Immature natural killer cell (primary cell): ENCODE measurements at regions not wholly inside any gene's neighbourhood (a gene's known extent, or its start where the extent isn't known, plus 50 kb on each side); places are given as distances from the start of the nearest gene placed in this dataset.

ENCODE experiments used
- DNase-seq, 3 donors: peaks; one replicate each; pipeline ENCODE4 v3.0.0; 2022; ENCODE audit warnings: mixed read lengths in 1 of 3
- H3K27ac Mint-ChIP-seq, 6 donors: one replicate each; pipeline ENCODE4 v1.8.0; 2020; ENCODE audit warnings: mixed read lengths in 6 of 6, mild to moderate bottlenecking in 5 of 6, inconsistent platforms in 4 of 6, moderate library complexity in 3 of 6
- H3K27me3 Mint-ChIP-seq, 3 donors: one replicate each; pipeline ENCODE4 v1.8.0; 2020 to 2021; ENCODE audit warnings: low read depth in 3 of 3, mild to moderate bottlenecking in 3 of 3, mixed read lengths in 3 of 3, moderate library complexity in 3 of 3, inconsistent platforms in 1 of 3
- H3K36me3 Mint-ChIP-seq, 3 donors: one replicate each; pipeline ENCODE4 v1.8.0; 2020; ENCODE audit warnings: mixed read lengths in 3 of 3, inconsistent platforms in 2 of 3, mild to moderate bottlenecking in 2 of 3
- H3K4me1 Mint-ChIP-seq, 2 donors: one replicate each; pipeline ENCODE4 v1.8.0; 2020; ENCODE audit warnings: inconsistent platforms in 2 of 2, mild to moderate bottlenecking in 2 of 2, mixed read lengths in 2 of 2, moderate library complexity in 1 of 2
- H3K4me3 Mint-ChIP-seq, 5 donors: one replicate each; pipeline ENCODE4 v1.8.0; 2020; ENCODE audit warnings: mild to moderate bottlenecking in 5 of 5, mixed read lengths in 5 of 5, inconsistent platforms in 3 of 5, moderate library complexity in 3 of 5
- H3K9me3 Mint-ChIP-seq, 6 donors: one replicate each; pipeline ENCODE4 v1.8.0; 2020; ENCODE audit warnings: mild to moderate bottlenecking in 6 of 6, mixed read lengths in 6 of 6, inconsistent platforms in 4 of 6, moderate library complexity in 3 of 6

- no peak overlapping the region for H3K27ac Mint-ChIP-seq
- H3K9me3 Mint-ChIP-seq: no peaks in the 10 kb centered on the region
- no peaks in the 10 kb centered on the region for H3K4me1 Mint-ChIP-seq
- H3K36me3 Mint-ChIP-seq: peaks cover 0 to 4% (median 0%) of the 10 kb centered on the region in 3 donors
- H3K4me3 Mint-ChIP-seq: no peak overlapping the region
- peaks cover 0 to 3% (median 2%) of the 10 kb centered on the region in 3 donors for H3K27me3 Mint-ChIP-seq
- no peak for DNase-seq
These were observed 51.3 kb upstream of the TCF7L2 start for GRCh38 chr10:112898540-112899390.

GRCh38 chr10:112899391-112900065 lies 50.5 kb upstream of the TCF7L2 start:
- Mint-ChIP-seq H3K4me1 (no peaks in the 10 kb centered on the region), H3K9me3 (no peaks in the 10 kb centered on the region), H3K27ac (no peak overlapping the region), H3K4me3 (no peak overlapping the region), H3K36me3 (peaks cover 0 to 4% (median 0%) of the 10 kb centered on the region in 3 donors), H3K27me3 (peaks cover 0 to 3% (median 2%) of the 10 kb centered on the region in 3 donors)
- DNase-seq: no peak
